BJ (cell line): ENCODE measurements at regions not wholly inside any gene's neighbourhood (a gene's known extent, or its start where the extent isn't known, plus 50 kb on each side); places are given as distances from the start of the nearest gene placed in this dataset.

ENCODE experiments used
- CTCF ChIA-PET: fragments of 350-600 bp; formaldehyde crosslinking; extraction: SDS; loops from one replicate; lab custom pipeline; 2021; ENCODE audit warnings: antibody characterized with exemption, inconsistent platforms; lab: Yijun Ruan, JAX
- POLR2A ChIA-PET: fragments of 300-600 bp; sonication (Branson Sonifier 250); formaldehyde crosslinking; extraction: SDS; loops from one replicate; lab custom pipeline; 2021; ENCODE audit warnings: antibody characterized with exemption; lab: Charles Lee
- DNase-seq: peaks from one replicate; pipeline ENCODE4 v3.0.0-alpha.2; 2011; ENCODE audit warnings: low read depth
- H3K27me3 ChIP-seq: 2 replicates; pipeline ENCODE4 v1.6.0; 2011; ENCODE audit warnings: low read length; ENCODE audit not compliant: control insufficient read depth, insufficient read depth
- H3K36me3 ChIP-seq: 2 replicates; pipeline ENCODE4 v1.5.1; 2011; ENCODE audit warnings: low read length; ENCODE audit not compliant: control insufficient read depth, insufficient read depth
- H3K4me3 ChIP-seq: 2 replicates; pipeline ENCODE4 v1.5.1; 2011; ENCODE audit warnings: low read depth, mild to moderate bottlenecking, control low read depth, low read length
- TF ChIP-seq, protein P1 (sequence below): IDR thresholded peaks from 2 replicates; pipeline ENCODE4 v1.5.1; 2011; ENCODE audit warnings: low read depth, mild to moderate bottlenecking, control low read depth, inconsistent platforms, low read length, moderate library complexity; ENCODE audit not compliant: insufficient read depth

DNA sequence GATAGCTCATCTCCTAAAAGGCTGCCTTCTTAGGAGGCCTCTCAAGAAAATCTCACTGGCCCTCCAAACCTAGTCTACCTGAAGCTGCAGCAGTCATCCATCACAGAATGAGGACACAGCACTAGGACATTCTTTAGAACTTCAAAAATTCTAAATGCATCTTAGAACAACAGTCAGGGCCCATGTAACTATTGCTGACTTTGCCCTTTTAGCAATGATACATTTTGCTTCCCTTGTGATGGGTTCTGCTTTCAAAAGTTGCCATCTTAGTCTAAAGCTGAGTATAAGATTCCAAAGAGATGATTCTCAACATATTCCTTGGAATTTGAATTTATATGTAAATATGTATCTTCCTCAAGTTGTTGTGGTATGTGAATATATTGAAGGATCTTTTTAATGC lies 793.0 kb downstream of the RAB28 start:
- no peaks in the 10 kb centered on the region for H3K36me3 ChIP-seq
- ChIA-PET POLR2A (no interaction called here), CTCF (no interaction called here)
- H3K4me3 ChIP-seq: no peak overlapping the region
- TF ChIP-seq, protein P1, sequence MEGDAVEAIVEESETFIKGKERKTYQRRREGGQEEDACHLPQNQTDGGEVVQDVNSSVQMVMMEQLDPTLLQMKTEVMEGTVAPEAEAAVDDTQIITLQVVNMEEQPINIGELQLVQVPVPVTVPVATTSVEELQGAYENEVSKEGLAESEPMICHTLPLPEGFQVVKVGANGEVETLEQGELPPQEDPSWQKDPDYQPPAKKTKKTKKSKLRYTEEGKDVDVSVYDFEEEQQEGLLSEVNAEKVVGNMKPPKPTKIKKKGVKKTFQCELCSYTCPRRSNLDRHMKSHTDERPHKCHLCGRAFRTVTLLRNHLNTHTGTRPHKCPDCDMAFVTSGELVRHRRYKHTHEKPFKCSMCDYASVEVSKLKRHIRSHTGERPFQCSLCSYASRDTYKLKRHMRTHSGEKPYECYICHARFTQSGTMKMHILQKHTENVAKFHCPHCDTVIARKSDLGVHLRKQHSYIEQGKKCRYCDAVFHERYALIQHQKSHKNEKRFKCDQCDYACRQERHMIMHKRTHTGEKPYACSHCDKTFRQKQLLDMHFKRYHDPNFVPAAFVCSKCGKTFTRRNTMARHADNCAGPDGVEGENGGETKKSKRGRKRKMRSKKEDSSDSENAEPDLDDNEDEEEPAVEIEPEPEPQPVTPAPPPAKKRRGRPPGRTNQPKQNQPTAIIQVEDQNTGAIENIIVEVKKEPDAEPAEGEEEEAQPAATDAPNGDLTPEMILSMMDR: no peak
- DNase-seq: no peak
- no peaks in the 10 kb centered on the region for H3K27me3 ChIP-seq

DNA sequence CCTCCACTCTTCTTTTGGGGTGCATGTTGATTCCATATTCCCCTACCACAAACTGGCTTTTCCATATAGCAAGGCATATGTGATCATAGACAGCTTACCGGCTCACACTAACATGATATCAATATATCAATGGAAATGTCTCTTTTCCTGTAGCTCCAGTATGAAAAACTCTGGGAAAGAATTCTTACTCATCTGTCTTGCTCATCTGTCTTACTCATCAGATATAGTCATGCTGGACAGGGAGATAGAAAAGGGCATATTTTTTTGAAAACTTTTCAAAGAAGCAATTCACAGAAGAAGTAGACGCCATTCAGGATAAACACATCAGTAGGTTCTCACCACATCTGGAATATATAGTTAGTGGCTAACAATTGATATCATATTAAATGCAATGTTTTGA lies 794.7 kb downstream of the RAB28 start:
- ChIA-PET POLR2A (no interaction called here), CTCF (no interaction called here)
- Histone ChIP-seq H3K36me3 (no peaks in the 10 kb centered on the region), H3K27me3 (no peaks in the 10 kb centered on the region), H3K4me3 (no peak overlapping the region)
- TF ChIP-seq, protein P1: no peak
- DNase-seq: no peak

DNA sequence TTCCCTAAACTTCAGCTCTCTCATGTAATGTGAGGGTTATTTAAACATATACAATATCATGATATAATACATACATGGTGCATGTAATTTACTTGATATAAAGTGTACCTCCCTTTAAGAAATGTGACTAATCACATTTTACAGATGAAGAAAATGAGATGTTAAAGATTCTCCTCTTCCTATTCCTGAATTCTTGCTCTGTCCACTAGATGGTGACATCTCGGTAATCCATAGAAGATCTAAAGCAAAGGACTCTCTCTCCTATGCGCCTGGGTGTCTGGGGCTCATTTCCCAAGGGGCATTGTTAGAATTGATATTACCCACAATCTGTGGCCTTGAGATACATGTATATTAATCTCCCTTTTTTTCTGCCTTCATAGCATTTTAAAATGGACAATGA lies 804.9 kb downstream of the RAB28 start:
- TF ChIP-seq, protein P1: no peak
- no peak for DNase-seq
- POLR2A ChIA-PET: no interaction called here
- H3K4me3 ChIP-seq: no peak overlapping the region
- CTCF ChIA-PET: interaction anchor here (0.7 kb wide), 1 partner anchor 1471 kb away, joined by 3 read pairs; no protein-coding TSS in a partner anchor
- no peaks in the 10 kb centered on the region for H3K27me3 ChIP-seq
- no peaks in the 10 kb centered on the region for H3K36me3 ChIP-seq

DNA sequence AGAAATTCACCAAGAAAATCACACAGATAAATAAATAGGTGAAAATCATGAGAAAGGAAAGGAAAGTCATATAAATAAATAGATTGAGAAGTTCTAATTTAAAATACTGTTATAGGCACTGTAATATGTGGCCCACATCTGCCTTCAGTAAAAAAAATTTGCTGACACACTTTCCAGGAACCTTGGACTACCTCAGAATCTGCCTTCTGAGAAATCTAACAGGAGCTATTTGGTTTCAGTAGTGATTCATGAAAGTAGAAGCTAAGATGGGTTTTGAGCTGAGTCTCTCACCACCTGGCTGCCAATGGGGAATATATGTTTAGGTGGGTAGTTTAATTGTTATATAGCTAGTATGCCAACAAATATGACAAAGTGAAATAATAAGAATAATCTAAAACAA lies 810.0 kb downstream of the RAB28 start:
- TF ChIP-seq, protein P1: no peak
- POLR2A ChIA-PET: no interaction called here
- no peak for DNase-seq
- Histone ChIP-seq H3K27me3 (no peaks in the 10 kb centered on the region), H3K4me3 (no peak overlapping the region), H3K36me3 (no peaks in the 10 kb centered on the region)
- CTCF ChIA-PET: no interaction called here

DNA sequence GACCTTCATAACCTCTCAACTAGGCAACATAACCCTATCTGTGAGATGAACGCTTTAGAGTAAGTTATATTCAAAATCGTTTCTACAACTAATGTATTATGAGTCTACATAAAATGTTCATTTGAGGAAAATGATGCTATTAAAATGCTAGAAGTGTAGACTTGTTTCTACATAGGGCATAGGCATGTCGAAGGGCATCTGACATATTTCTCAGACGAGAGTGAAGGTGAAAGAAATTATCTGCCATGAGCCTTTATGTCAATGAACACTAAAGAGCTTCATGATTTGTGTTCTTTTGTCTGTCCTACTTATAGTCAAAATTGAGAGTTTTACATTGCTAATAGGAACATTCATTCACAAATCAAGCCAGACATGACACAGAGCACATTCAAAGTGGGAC lies 811.8 kb downstream of the RAB28 start:
- CTCF ChIA-PET: no interaction called here
- POLR2A ChIA-PET: no interaction called here
- H3K27me3 ChIP-seq: no peaks in the 10 kb centered on the region
- H3K36me3 ChIP-seq: no peaks in the 10 kb centered on the region
- no peak for DNase-seq
- H3K4me3 ChIP-seq: no peak overlapping the region
- TF ChIP-seq, protein P1: no peak
